ENCODE measurements at regions not wholly inside any gene's neighbourhood (a gene's known extent, or its start where the extent isn't known, plus 50 kb on each side); places are given as distances from the start of the nearest gene placed in this dataset.

DNA sequence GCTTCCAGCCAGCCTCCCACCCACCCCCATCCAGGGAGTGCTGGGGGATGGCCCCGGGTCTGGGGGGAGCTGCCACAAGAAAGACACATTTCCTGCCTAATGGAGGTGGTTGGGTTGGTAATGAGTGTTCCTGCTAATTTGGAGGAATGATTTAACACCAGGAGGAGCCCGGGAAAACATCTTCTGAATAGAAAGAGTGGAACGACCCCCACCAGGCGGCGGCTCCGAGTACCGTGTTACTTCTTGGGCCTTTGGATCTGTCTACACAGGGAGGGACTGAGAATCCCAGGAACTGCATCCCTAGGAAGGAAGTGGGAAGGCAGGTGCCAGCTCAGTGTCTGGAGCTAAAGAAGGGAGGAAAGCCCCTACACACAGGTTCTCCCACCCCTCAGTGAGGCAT lies 64.6 kb downstream of the TSPAN17 start:
- DNase-seq (ENCODE audit: low spot score), result no peak
- TF ChIP-seq, protein P1, sequence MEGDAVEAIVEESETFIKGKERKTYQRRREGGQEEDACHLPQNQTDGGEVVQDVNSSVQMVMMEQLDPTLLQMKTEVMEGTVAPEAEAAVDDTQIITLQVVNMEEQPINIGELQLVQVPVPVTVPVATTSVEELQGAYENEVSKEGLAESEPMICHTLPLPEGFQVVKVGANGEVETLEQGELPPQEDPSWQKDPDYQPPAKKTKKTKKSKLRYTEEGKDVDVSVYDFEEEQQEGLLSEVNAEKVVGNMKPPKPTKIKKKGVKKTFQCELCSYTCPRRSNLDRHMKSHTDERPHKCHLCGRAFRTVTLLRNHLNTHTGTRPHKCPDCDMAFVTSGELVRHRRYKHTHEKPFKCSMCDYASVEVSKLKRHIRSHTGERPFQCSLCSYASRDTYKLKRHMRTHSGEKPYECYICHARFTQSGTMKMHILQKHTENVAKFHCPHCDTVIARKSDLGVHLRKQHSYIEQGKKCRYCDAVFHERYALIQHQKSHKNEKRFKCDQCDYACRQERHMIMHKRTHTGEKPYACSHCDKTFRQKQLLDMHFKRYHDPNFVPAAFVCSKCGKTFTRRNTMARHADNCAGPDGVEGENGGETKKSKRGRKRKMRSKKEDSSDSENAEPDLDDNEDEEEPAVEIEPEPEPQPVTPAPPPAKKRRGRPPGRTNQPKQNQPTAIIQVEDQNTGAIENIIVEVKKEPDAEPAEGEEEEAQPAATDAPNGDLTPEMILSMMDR (IDR thresholded peaks at IDR 0.05; ENCODE audit: unreplicated experiment), result no peak
- peaks cover 12% of the 10 kb centered on the region for H3K4me1 Mint-ChIP-seq (ENCODE audit: unreplicated experiment)
- H3K36me3 Mint-ChIP-seq (ENCODE audit: low read depth, unreplicated experiment), result no peaks in the 10 kb centered on the region
- no peak overlapping the region for H3K27ac Mint-ChIP-seq (ENCODE audit: unreplicated experiment)
- H3K9me3 Mint-ChIP-seq (ENCODE audit: unreplicated experiment), result no peaks in the 10 kb centered on the region
- H3K4me3 Mint-ChIP-seq (ENCODE audit: unreplicated experiment), result no peak overlapping the region
- H3K27me3 Mint-ChIP-seq (ENCODE audit: unreplicated experiment), result peaks cover 2% of the 10 kb centered on the region

GRCh38 chr5:176712546-176713304 lies 65.4 kb downstream of the TSPAN17 start:
- Mint-ChIP-seq H3K4me1 (ENCODE audit: unreplicated experiment) (peaks cover 6% of the 10 kb centered on the region), H3K9me3 (ENCODE audit: unreplicated experiment) (no peaks in the 10 kb centered on the region), H3K27me3 (ENCODE audit: unreplicated experiment) (no peaks in the 10 kb centered on the region), H3K4me3 (ENCODE audit: unreplicated experiment) (no peak overlapping the region), H3K27ac (ENCODE audit: unreplicated experiment) (no peak overlapping the region), H3K36me3 (ENCODE audit: low read depth, unreplicated experiment) (no peaks in the 10 kb centered on the region)
- DNase-seq (ENCODE audit: low spot score), result no peak
- TF ChIP-seq, protein P1 (IDR thresholded peaks at IDR 0.05; ENCODE audit: unreplicated experiment), result no peak

- DNase-seq (ENCODE audit: low spot score), result no peak
- Mint-ChIP-seq H3K9me3 (ENCODE audit: unreplicated experiment) (no peaks in the 10 kb centered on the region), H3K36me3 (ENCODE audit: low read depth, unreplicated experiment) (no peaks in the 10 kb centered on the region), H3K4me1 (ENCODE audit: unreplicated experiment) (peaks cover 6% of the 10 kb centered on the region), H3K27ac (ENCODE audit: unreplicated experiment) (no peak overlapping the region), H3K4me3 (ENCODE audit: unreplicated experiment) (no peak overlapping the region), H3K27me3 (ENCODE audit: unreplicated experiment) (no peaks in the 10 kb centered on the region)
- TF ChIP-seq, protein P1 (IDR thresholded peaks at IDR 0.05; ENCODE audit: unreplicated experiment), result no peak
These were observed 66.1 kb downstream of the TSPAN17 start for GRCh38 chr5:176713409-176713808.

GRCh38 chr5:176714067-176714466 lies 66.8 kb downstream of the TSPAN17 start:
- no peak for DNase-seq (ENCODE audit: low spot score)
- no peak overlapping the region for H3K27ac Mint-ChIP-seq (ENCODE audit: unreplicated experiment)
- no peaks in the 10 kb centered on the region for H3K9me3 Mint-ChIP-seq (ENCODE audit: unreplicated experiment)
- TF ChIP-seq, protein P1 (IDR thresholded peaks at IDR 0.05; ENCODE audit: unreplicated experiment), result no peak
- peaks cover 6% of the 10 kb centered on the region for H3K4me1 Mint-ChIP-seq (ENCODE audit: unreplicated experiment)
- H3K4me3 Mint-ChIP-seq (ENCODE audit: unreplicated experiment), result no peak overlapping the region
- no peaks in the 10 kb centered on the region for H3K36me3 Mint-ChIP-seq (ENCODE audit: low read depth, unreplicated experiment)
- no peaks in the 10 kb centered on the region for H3K27me3 Mint-ChIP-seq (ENCODE audit: unreplicated experiment)

- TF ChIP-seq, protein P1 (IDR thresholded peaks at IDR 0.05; ENCODE audit: unreplicated experiment), result no peak
- Mint-ChIP-seq H3K4me3 (ENCODE audit: unreplicated experiment) (no peak overlapping the region), H3K27me3 (ENCODE audit: unreplicated experiment) (no peaks in the 10 kb centered on the region), H3K27ac (ENCODE audit: unreplicated experiment) (no peak overlapping the region), H3K4me1 (ENCODE audit: unreplicated experiment) (peaks cover 6% of the 10 kb centered on the region), H3K36me3 (ENCODE audit: low read depth, unreplicated experiment) (no peaks in the 10 kb centered on the region), H3K9me3 (ENCODE audit: unreplicated experiment) (no peaks in the 10 kb centered on the region)
- DNase-seq (ENCODE audit: low spot score), result no peak
These were observed 69.0 kb downstream of the TSPAN17 start for GRCh38 chr5:176716320-176716719.

Measured in endothelial cell (in vitro differentiated cells).